ENCODE measurements at regions not wholly inside any gene's neighbourhood (a gene's known extent, or its start where the extent isn't known, plus 50 kb on each side); places are given as distances from the start of the nearest gene placed in this dataset.
"Not testable (repeated sequence)": the region's sequence is repeated elsewhere in the genome, so short reads cannot be mapped to it uniquely, and the experiment has no call there.

DNA sequence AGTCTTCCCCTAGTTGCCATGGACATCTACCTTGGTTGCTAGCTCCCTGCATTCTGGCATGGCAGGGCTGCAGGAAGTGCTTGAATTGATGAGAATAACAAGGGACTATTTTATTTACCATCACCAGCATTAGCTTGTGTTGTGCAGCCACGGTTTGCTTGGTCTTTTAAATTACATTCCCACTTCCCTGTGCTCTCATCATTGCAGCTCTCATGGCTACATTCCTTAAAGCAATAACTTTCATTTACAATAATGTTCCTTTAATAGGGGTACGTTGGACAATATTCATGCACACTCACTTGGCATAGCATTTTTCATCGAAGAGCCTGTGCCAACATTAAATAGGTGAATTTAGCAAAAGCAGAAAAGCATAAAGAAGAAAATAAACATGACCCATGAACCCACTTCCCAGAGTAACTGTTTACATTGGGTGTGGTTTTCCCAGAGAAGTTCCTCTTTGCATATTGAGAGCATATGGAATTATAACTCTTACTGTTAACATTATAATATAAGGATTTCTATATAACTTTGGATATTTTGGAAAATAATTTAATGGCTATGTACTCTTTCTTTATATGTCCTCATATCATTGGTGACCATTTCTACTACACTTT, 113.2 kb upstream of the VWC2 start:
- TF ChIP-seq CTCF (conservative IDR thresholded peaks at IDR 0.05): no peak

GRCh38 chr7:49660976-49661375, 112.5 kb upstream of the VWC2 start:
- H3K27ac ChIP-seq: no peak overlapping the region
- TF ChIP-seq CTCF (conservative IDR thresholded peaks at IDR 0.05): no peak

More for the DNA sequence above, 113.2 kb upstream of the VWC2 start:
- H3K27ac ChIP-seq: no peak overlapping the region

GRCh38 chr7:49665963-49666362, 107.5 kb upstream of the VWC2 start:
- not testable (repeated sequence) for H3K27ac ChIP-seq

DNA sequence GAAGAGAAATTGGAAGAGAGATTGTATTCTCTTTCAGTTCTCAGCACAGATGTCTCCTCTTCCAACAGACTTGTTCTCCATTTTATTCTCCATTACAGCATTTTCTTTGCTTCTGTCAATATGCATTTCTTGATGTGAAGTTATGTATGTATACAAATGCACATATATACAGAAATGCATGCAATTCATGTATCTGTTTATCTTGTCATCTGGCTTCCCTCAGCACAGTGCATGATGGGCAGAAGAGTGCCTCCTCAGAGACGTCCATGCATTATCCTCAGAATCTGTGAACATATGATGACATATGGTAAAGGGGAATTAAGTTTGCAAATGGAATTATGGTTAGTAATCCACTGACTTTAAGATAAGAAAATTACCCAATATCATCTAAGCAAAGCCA, 106.7 kb upstream of the VWC2 start:
- no peak overlapping the region for H3K27ac ChIP-seq
- no peak for TF ChIP-seq CTCF (conservative IDR thresholded peaks at IDR 0.05)

DNA sequence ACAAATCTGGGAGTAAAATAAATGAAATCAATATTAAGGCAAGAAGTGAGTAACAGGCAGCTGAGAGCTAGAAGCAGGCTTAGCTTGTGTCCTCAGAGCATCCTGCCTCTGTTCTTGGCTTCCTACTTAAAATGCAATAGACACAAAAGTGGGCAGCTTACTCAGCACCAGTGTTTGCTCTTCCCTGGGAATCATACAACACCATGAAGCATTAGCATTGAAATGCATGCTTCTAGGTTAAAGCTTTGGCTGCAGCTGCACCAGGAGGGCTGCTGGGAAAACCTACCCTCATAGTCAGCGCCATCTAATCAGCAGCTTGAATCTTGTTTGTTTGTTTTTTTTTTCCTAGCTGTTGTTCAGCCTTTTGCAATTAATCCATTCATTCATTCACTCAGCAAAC, 104.2 kb upstream of the VWC2 start:
- TF ChIP-seq CTCF (conservative IDR thresholded peaks at IDR 0.05): no peak
- no peak overlapping the region for H3K27ac ChIP-seq

DNA sequence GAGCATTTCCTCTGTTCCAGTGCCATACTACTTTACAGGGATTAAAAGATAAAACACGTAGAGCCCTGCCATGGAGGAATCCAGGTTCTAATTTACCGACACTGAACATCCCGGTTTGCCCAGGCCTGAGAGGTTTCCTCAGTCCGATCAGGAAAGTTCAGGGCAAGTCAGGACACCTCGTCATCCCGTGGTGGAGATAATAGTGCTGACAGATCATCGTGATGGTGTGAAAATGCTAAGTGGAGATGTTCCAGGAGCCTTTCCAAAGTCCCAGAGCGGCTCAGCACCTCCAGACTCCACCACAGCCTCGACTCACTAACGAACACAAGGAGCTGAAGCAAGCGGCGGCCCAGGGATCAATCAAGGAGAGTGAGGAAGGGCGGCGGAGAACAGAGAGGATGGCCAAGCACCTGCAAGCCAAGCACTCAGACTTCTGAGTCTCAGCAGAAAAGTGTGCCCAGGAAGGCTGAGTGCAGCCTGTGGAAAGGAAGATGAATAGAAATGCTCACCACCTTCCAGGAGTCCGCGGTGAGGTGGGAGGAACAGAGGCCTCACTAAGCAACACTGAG, 103.7 kb upstream of the VWC2 start:
- TF ChIP-seq CTCF (conservative IDR thresholded peaks at IDR 0.05): no peak
- H3K27ac ChIP-seq: no peak overlapping the region

DNA sequence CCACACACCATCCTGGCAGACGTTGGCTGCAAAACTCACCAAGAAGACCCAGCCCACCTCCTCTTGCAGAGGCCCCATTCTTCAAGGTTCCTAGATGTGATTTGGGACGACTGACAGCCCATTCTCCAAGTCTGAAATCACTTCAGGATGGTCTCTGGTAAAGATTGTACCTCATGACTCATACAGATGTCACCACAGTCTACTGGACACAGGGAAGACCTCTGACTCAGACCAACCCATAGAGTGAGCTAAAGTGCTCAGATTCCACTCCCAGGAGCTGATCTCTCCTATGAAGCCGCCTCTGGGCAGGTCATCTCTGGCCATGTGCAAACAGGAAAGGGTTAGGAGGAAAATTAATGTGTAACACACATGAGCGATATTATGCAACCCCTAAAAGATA, 102.4 kb upstream of the VWC2 start:
- H3K27ac ChIP-seq: no peak overlapping the region
- TF ChIP-seq CTCF (conservative IDR thresholded peaks at IDR 0.05): no peak

DNA sequence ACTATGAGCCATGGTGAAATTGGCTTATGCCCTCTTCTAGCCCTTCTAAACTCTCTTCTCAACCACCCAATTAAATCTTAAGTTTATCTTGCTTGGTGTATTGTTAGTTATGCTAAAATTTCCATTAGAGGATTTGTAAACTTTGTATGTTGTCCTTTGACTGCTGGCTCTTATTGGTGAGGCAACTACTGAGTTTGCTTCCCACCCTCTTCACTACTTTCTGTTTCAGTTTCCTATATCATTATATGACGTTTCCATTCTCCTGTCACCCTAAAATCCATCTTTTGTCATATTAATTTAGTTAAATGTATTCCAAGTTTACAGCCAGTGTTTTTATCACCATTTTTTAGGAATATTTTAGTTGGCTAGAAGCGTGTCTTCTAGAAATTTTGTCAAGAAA, 80.9 kb upstream of the VWC2 start:
- no peak for TF ChIP-seq CTCF (conservative IDR thresholded peaks at IDR 0.05)
- H3K27ac ChIP-seq: no peak overlapping the region

Measured in VCaP (cell line).